ENCODE measurements at regions not wholly inside any gene's neighbourhood (a gene's known extent, or its start where the extent isn't known, plus 50 kb on each side); places are given as distances from the start of the nearest gene placed in this dataset.
"Not testable (repeated sequence)": the region's sequence is repeated elsewhere in the genome, so short reads cannot be mapped to it uniquely, and the experiment has no call there.

- no peak for DNase-seq
These were observed 429.4 kb upstream of the DIPK2B start for GRCh38 chrX:45630078-45630477.

GRCh38 chrX:45628041-45628440 lies 427.4 kb upstream of the DIPK2B start:
- no peak for DNase-seq

- DNase-seq: no peak
These were observed 422.6 kb upstream of the DIPK2B start for GRCh38 chrX:45623266-45623665.

- no peak for DNase-seq
These were observed 421.9 kb upstream of the DIPK2B start for GRCh38 chrX:45622538-45622937.

- no peak for DNase-seq
These were observed 421.4 kb upstream of the DIPK2B start for GRCh38 chrX:45622042-45622423.

- DNase-seq: no peak
These were observed 420.8 kb upstream of the DIPK2B start for GRCh38 chrX:45621376-45622041.

GRCh38 chrX:45619290-45619689 lies 418.6 kb upstream of the DIPK2B start:
- DNase-seq: no peak

GRCh38 chrX:45615591-45615990 lies 414.9 kb upstream of the DIPK2B start:
- DNase-seq: not testable (repeated sequence)

- DNase-seq: no peak
These were observed 414.2 kb upstream of the DIPK2B start for GRCh38 chrX:45614853-45615252.

GRCh38 chrX:45602151-45602550 lies 401.5 kb upstream of the DIPK2B start:
- no peak for DNase-seq

GRCh38 chrX:45601052-45601451 lies 400.4 kb upstream of the DIPK2B start:
- no peak for DNase-seq

GRCh38 chrX:45598861-45599260 lies 398.2 kb upstream of the DIPK2B start:
- DNase-seq: no peak

- DNase-seq: no peak
These were observed 395.6 kb upstream of the DIPK2B start for GRCh38 chrX:45596188-45596808.

- DNase-seq: no peak
These were observed 391.4 kb upstream of the DIPK2B start for GRCh38 chrX:45592101-45592500.

GRCh38 chrX:45591650-45592049 lies 391.0 kb upstream of the DIPK2B start:
- DNase-seq: no peak

- DNase-seq: no peak
These were observed 384.0 kb upstream of the DIPK2B start for GRCh38 chrX:45584717-45585116.

GRCh38 chrX:45577361-45577760 lies 376.7 kb upstream of the DIPK2B start:
- DNase-seq: no peak

- DNase-seq: no peak
These were observed 370.8 kb upstream of the DIPK2B start for GRCh38 chrX:45571453-45571852.

GRCh38 chrX:45566456-45566855 lies 365.8 kb upstream of the DIPK2B start:
- DNase-seq: no peak

GRCh38 chrX:45557387-45557786 lies 356.7 kb upstream of the DIPK2B start:
- no peak for DNase-seq

- DNase-seq: no peak
These were observed 354.1 kb upstream of the DIPK2B start for GRCh38 chrX:45554736-45555135.

- DNase-seq: no peak
These were observed 352.7 kb upstream of the DIPK2B start for GRCh38 chrX:45553417-45553816.

GRCh38 chrX:45546697-45547096 lies 346.0 kb upstream of the DIPK2B start:
- not testable (repeated sequence) for DNase-seq

GRCh38 chrX:45540181-45540580 lies 339.5 kb upstream of the DIPK2B start:
- DNase-seq: no peak

GRCh38 chrX:45537936-45538335 lies 337.3 kb upstream of the DIPK2B start:
- no peak for DNase-seq
